Ovary (tissue), 3 donors: ENCODE measurements at regions not wholly inside any gene's neighbourhood (a gene's known extent, or its start where the extent isn't known, plus 50 kb on each side); places are given as distances from the start of the nearest gene placed in this dataset.

Experiments used
- EP300 ChIP-seq: sonication (generic); formaldehyde crosslinking; IDR thresholded peaks from one replicate; pipeline ENCODE4 v1.6.1; 2017; ENCODE audit warnings: antibody characterized with exemption
- POLR2A ChIP-seq: fragments of 450-650 bp; IDR thresholded peaks from one replicate; pipeline ENCODE4 v1.6.1; 2017; ENCODE audit warnings: antibody characterized with exemption, mild to moderate bottlenecking, moderate library complexity
- TF ChIP-seq, protein P1 (sequence below), 3 donors: fragments of 450-650 bp in 2 of 3; fragments of 200-600 bp in 1 of 3; IDR thresholded peaks; one replicate each; pipeline versions ENCODE4 v1.5.1 to v1.8.0; 2016 to 2022; ENCODE audit warnings: antibody characterized with exemption in 3 of 3, mild to moderate bottlenecking in 1 of 3
- donor health status: DM: no; HTN: no; CAD: no.

DNA sequence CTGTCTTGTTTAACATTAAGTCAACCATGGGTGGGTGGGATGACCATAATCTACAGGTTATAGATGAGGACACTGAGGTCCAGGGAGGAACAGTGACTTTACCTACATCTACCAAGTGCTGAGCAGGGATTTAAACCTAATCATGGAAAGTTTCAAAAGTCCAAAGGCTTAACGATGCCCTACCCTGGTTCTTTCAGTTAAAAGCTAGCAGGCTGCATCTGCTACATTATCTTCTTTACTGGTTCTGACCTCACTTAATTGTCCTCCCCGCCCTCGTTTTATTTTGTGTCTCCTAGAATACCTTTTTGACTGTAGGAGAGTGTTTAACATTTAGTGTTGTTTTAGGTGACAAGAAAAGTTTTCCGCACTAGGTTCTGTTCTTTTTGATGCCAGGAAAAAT, 735.2 kb downstream of the TLR4 start:
- TF ChIP-seq, protein P1, sequence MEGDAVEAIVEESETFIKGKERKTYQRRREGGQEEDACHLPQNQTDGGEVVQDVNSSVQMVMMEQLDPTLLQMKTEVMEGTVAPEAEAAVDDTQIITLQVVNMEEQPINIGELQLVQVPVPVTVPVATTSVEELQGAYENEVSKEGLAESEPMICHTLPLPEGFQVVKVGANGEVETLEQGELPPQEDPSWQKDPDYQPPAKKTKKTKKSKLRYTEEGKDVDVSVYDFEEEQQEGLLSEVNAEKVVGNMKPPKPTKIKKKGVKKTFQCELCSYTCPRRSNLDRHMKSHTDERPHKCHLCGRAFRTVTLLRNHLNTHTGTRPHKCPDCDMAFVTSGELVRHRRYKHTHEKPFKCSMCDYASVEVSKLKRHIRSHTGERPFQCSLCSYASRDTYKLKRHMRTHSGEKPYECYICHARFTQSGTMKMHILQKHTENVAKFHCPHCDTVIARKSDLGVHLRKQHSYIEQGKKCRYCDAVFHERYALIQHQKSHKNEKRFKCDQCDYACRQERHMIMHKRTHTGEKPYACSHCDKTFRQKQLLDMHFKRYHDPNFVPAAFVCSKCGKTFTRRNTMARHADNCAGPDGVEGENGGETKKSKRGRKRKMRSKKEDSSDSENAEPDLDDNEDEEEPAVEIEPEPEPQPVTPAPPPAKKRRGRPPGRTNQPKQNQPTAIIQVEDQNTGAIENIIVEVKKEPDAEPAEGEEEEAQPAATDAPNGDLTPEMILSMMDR (IDR thresholded peaks at IDR 0.05): no peak
- no peak for TF ChIP-seq EP300
- no peak for TF ChIP-seq POLR2A
